Activated CD8-positive, alpha-beta memory T cell treated with anti-CD3 and anti-CD28 coated beads for 1 hour (primary cell): ENCODE measurements at regions not wholly inside any gene's neighbourhood (a gene's known extent, or its start where the extent isn't known, plus 50 kb on each side); places are given as distances from the start of the nearest gene placed in this dataset.

Experiments
- DNase-seq, 2 donors: peaks; one replicate each; pipeline ENCODE4 v3.0.0-alpha.2; 2020; ENCODE audit warnings: low read depth in 1 of 2; ENCODE audit errors: extremely low read depth in 1 of 2

DNA sequence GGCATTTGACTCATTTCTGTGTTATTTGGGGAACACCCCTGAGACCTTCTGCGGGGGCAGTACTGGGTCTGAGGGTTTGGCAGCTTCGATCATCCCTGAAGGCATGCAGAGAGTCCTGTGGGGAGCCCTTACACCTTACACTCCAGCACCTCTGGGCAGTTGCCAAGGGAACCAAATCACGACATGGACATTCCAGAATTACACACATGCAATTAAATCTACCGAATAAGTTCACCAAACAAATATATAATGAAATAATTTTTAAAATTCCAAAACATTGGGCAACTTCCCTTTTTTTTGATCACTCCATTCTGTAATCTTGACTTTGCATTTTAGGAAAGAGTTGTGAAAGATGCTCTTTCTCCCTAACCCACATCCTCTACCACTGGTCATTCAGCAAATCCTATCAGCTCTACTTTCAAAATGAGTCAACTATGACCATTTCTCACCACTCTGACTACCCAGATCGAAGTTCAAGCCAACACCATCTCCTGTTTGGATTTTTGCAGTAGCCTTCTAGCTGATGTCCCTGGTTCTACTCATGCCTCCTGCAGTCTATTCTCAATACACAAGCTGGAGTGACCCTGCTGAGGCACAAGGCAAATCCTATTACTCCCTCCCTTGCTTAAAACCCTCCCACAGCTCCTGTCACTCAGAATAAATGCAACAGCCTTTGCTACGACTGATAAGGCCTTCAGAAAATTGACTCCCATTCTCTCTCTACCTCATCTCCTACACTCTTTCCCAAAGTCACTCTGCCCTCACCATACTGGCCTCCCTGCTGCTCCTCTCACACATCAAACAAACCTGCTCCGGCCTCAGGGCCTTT, 533.3 kb downstream of the HACE1 start:
- no peak for DNase-seq

DNA sequence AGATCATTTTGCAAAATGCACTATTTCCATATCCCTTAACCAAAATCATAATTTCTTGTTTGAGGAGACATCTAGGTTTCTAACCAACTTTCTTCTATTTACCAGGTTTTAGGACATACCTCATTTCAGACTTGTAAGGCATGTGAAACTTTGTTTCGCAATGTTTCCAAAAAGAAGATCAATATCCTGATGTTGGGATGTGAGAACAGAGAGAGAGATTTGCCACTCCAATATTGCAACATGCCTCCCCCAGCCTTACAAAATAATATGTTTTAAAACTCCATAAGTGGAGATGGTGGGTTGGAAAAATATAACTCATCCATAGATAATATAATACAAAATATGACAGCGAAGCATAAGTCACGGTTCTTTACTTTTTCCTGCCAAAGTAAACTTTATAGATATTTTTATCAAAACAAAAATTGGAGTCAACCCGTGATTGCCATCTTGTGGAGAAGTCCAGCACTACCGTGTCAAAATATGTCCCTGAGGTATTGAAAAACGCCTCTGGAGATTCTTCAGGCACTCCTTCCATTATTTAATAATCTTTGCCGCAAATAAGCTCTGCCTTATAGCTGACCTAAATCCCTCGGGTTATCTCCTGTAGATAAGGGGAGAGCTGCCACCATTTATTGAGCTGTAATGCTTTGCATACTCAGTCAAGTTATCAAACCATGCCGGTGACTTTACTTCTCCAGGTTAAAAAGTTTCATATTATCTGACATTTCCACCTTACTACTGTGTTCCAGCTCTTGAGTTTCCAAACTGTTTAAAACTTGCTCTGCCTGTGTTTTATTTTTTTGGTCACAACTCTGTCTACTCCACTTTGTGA, 534.2 kb downstream of the HACE1 start:
- no peak for DNase-seq

DNA sequence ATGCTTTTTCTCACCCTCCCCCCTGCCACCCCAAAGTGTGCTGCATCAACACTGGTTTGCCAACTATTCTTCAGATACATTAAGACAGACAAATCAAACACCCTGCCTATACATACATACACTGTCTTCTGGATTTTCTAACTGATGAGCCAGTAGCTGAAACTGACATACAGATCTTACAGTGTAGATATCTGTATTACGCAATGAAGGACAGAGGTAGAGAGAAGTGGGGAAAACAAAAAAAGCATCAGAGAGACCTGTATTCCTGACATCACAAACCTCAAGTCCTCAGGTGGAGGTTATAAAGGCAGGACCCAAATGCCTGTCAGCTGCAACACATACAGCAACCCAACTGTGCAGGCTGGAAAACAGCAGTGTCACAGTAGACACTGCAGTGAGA, 535.4 kb downstream of the HACE1 start:
- DNase-seq = no peak

DNA sequence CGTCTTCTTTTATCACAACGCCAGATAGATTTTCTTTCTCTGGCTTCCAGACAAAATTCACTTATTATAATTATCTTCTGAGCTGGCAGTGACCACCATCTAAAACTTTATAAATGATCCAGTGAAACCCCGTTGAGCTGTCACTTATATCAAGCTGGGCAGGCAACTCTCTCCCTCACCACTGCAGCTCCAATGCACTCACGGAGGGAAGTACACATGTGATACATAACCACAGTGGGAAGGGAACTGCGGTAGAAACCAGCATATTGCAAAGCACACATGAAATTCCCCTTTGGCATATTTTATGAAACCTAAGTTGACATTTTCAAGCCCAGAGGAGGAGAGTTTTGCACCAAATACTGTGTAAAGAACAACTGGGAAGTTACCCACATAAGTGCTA, 536.9 kb downstream of the HACE1 start:
- no peak for DNase-seq

DNA sequence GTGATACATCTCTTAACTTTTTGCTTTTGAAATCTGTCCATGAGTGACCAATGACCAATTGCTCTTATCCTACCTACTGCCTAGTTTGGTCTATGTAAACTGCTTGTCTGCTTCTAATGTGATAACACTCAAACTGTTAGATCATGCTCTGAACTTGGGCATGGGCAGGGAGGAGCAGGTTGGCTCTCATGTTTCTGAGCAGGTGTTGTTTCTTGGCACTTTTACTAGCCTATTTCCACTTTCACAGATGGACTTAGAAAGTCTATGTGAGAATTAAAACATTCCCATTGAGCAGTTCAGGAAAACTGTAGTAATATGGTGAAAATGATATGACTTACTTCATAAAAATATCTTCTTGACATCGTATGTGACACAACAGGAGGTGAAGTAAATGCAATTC, 538.4 kb downstream of the HACE1 start:
- DNase-seq = no peak

DNA sequence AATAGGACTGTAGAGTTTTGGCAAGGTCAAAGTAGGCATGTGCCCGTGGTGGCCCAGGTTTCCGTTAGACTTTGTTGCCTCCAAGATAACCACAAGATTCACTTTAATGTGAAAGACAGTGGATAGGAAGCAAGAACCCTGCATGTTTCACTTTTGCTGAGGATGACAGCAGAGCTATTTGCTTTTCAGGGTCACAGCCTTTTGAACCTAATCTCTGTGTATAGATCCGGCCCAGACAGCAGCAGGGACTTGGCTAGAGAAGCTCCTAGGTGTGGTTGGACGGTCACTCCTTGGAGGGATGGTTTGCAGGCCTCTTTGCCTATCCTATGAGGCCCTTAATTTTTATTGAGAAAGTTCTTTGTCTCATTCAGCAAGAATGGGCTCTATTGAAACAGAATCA, 538.8 kb downstream of the HACE1 start:
- no peak for DNase-seq

DNA sequence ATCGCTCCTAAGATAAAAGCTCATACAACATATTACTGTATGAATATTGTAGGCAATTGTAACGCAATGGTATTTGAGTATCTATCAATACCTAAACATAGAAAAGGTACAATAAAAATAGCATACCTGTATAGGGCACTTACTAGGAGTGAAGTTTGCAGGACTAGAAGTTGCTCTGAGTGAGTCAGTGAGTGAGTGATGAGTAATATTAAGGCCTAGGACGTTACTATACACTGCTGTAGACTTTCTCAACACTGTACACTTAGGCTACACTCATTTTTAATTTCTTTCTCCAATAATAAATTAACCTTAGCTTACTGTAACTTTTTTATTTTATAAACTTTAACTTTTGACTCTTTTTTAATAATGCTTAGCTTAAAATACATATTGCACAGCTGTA, 546.9 kb downstream of the HACE1 start:
- no peak for DNase-seq

DNA sequence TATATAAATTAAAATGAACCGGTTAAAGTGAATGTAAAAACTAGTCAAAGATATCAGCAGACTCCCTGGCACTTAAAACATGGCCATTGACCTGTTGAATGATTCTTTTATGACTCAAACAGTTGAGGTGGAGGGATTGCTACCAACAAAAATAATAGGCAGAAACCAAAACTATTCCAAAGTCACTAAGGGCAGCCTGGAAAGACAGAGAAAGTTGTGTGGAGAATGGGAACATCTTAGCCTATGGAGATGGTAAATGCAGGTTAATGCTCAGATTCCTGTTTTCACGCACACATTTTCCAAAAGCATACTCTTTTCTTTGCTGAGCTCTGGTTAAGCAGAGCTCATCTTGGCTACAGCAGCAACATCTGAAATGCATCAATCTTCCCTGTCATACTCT, 553.5 kb downstream of the HACE1 start:
- no peak for DNase-seq

DNA sequence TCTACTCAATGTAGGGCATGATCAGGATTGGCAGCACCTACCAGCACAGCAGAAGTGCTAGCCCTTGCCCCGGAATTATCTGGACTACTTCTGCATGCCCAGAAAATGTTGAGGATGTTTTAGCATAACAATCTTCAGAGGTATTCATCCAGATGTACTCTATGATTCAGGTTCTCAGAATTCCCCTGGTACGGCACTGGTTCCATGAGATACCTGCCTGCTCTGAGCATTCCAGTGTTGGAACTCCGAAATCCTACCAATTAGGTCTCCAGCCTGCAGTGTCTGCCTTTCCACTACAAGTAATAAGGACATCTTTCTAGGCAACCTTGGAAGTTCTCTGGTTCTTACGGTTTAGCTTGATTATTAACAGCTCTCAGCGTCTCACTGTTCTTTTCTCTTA, 554.5 kb downstream of the HACE1 start:
- no peak for DNase-seq

DNA sequence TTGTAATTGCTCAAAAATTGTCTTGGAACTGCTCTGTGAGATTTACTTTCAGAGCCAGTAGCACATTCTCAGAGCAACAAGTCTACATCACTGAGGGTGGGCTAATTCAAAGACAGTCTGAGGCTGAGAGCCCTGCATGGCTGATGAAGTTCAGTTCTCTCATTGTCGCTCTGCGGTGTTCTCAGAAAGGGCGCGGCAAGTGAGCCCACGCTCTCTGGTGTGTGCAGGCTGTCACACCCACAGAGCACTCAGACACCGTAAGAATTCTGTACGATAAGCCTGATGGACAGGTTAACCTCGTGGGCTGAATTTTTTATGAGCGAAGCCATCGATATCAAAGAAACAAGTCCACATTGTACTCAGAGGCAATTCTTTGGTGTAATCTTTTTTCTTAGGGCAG, 557.8 kb downstream of the HACE1 start:
- DNase-seq = no peak

DNA sequence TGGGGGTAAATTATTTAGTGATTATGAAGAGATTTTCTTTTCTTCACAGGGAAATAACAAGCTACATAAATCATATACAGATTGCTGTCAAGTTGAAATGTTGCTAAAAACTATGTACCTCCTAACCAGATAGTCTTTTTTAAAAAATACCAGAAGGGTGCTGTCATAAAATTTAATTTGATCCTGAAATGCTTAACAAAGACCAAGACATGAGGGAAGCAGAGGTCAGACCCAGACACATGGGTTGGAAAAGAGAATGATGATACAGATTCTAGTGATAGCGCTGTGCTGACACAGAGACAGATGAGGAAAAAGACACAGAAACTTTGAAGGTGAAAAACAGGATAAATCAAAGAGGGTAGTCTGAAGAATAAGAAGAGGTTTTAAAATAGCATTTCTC, 573.1 kb downstream of the HACE1 start:
- DNase-seq = no peak

DNA sequence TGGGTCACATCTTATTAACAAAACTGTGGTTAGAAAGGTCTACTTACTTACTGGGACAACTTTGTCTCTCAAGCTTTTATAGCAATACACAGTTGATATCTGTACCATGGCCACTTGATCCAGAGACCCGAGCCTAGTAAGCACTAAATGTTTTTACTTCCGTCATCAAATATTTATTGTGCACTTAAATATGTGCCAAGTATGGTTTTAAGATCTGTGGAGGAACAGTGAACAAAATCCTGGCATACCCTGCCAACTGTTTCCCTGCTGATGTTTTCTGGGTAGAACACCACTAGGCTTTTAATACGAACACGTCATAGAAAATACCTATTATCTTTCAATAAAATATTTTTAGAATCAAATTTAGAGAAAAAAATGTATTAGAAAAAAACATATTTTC, 574.8 kb downstream of the HACE1 start:
- DNase-seq = no peak

DNA sequence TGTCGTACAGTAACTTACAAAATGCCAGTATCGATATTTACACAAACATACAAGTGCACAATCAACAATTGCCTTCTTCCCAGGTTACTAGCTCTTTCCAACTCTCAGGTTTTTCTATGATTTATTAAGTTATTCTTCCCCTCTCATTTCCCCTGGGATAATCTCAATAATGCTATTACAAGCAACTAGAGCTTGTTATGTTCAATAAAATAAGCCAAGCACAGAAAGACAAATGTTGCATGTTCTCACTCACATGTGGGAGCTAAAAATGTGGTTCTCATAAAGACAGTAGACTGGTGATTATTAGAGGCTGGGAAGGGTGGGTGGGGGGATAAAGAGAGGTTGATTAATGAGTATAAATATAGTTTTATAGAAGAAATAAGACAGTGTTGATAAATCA, 577.1 kb downstream of the HACE1 start:
- DNase-seq = no peak

DNA sequence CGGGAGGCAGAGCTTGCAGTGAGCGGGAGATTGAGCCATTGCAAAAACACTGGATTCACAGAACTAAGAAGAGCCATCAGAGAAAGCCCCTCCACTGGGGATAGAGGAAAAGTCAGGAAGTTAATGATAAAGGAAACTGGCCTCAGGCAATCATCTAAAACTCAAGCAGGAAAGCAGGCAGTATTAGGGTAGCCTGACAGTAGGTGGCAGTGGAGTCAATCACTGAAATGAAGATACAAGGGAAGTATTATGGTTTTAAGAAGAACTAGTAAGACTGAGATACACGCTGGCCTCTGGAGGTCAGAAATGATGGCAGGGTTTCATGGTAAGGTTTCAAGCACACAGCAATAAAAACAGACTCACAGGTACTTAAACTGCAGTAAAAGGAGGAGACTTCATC, 578.3 kb downstream of the HACE1 start:
- DNase-seq = no peak

DNA sequence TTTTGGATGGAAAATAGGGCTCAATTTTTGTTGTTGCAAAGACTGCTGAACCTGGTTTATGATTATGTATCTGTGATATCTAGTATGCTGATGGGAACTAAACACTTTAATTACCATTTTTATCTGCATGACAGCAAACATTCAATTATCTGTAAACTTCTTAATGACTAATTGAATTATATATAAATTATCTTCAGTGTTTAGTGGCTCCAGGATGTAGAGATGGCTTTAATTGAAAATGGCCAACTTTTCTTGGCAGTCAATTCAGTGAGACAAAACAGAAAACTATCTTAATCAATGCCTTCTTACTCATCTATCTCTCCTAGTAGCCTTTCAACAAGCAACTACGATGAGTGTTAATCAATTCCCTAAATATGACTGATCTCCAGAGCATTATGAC, 591.3 kb downstream of the HACE1 start:
- DNase-seq = no peak

DNA sequence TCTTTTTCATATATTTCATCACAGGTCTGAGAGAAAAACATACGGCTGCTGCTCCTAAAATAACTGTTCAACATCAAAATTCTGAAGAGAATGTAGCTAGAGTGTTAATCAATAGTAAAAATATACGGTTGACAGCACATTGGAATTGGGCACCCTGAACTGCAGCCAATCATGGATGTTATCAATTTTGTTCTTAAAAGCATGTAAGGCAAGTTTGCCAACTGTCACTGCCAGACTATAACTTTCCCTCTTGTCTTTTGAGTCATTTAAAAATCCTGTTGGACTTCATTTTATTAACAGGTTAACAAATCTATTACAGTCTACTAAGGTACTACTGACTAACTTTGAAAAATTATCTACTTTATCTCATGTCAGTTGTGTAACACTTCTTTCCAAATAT, 592.8 kb downstream of the HACE1 start:
- no peak for DNase-seq

DNA sequence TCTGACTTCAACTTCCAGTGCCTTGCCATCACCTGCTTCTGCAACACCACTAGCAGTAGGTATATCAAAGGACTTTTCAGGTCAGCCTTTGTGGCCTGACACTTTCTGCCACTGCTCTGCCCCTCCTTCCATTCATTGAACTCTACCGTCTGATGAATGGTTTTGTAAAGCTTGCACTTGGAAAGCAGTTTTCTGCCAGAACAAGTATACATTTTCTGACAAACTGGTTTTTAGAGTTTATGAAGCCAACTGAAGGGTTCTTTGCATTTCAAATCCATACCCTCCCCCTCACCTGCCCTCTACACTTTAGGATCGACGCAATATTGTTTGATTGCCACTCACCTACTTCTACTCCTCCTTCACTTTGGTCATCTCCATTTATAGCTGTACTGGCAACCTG, 603.1 kb downstream of the HACE1 start:
- DNase-seq = no peak

DNA sequence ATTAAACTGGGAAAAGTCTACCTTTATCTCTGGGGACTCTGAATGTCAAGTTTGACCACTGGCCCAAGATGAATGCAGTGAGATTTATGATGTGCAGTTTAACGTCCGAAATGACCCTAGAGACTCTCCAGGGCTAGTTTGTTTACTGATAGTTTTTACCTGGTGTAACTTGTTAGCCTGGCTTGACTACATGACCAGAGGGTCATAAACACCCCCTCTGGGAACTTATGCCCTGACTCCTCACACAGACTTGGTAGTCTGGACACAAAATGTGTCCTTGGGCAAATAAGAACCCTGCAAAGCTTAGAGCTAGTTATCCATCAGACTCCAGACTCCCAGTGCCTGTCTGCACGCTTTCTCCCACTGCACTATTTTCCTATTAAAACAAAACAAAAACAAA, 606.5 kb downstream of the HACE1 start:
- DNase-seq = no peak

DNA sequence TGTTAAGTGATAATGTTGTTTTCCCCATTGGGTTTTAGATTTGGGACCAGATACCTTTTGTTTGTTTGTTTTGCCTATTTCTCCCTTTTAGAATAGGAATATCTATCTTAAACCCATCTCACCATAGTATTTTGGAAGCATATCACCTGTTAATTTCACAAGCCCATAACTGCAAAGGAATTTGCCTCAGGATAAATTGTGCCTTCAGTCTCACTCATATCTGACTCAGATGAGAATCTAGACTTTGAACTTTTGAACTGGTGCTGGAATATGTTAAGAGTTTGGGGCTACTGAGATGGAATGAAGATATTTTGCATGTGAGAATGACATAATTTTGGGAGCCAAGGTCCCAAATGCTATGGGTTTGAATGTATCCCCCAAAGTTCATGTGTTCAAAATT, 607.4 kb downstream of the HACE1 start:
- DNase-seq = no peak

DNA sequence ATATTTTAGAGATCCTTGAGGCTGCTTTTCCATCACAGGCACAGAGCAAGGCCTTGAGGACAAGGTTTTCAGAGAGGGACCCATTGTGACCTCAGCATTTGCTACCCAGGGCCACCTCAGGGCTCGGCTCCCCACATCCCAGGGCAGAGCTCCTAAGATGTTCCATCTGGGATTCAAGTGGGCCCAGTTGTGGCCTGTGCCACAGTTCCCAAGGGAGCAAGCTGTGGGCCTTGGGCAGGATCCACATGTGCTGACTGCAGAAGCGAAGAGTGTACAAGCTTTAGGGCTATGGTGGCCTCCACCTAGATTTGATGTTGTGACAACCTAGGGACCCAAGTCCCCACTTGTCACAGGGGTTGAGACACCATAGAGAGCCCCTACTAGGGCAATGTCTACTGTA, 608.1 kb downstream of the HACE1 start:
- DNase-seq = no peak

DNA sequence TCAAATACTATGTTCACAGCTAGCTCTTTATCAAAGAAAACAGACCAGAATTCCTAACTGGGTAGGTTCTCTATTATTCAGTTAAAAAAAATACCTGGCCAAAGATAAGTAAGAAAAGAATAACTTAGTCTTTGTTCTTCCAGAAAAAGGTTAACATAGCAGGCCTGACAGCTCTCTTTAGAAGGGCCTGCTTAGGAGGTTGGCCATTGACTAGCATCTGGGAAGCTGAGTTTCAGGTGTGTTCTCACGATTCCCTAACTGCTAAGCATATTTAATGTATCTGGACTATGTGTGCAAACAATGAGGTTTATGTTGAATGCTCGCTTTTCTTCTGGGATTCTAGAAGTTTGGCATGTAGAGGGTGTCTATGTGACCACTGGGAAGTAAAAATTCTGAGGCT, 618.9 kb downstream of the HACE1 start:
- DNase-seq = no peak

DNA sequence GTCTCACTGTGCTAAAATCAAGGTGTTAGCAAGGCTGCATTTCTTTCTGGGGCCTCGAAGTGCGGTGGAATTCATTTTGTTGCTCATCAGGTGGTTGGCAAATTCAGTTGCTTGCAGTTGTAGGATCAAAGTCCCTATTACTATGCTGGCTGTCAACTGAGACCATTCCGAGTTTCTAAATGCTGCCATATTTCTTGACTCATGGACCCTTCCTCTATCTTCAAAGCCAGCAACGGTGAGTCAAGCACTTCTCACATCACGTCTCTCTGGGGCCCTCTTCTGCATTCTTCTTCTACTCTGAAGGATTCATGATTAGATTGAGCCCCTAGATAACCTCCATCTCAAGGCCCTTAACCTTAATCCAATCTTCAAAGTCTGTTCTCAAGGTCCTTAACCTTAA, 619.7 kb downstream of the HACE1 start:
- DNase-seq = no peak
